PC-3 (cell line): ENCODE measurements at regions not wholly inside any gene's neighbourhood (a gene's known extent, or its start where the extent isn't known, plus 50 kb on each side); places are given as distances from the start of the nearest gene placed in this dataset.

Source experiments
- ATAC-seq: fragments of 200-7000 bp; cut with Tn5 transposase; 2 replicates; pipeline ENCODE4 v1.9.1; 2020; ENCODE audit warnings: mild to moderate bottlenecking, moderate library complexity
- BruUV-seq: library from RNA; stranded (reverse); fragments of 400-500 nt; replicated peaks from 2 replicates; lab custom pipeline; 2021; lab: Mats Ljungman, UMichigan
- CTCF ChIA-PET: fragments of 300-600 bp; sonication (Branson Sonifier 250); formaldehyde crosslinking; loops from one replicate; lab custom pipeline; 2022; ENCODE audit warnings: antibody characterized with exemption; lab: Charles Lee
- POLR2A ChIA-PET: fragments of 300-600 bp; sonication (Branson Sonifier 250); formaldehyde crosslinking; loops from one replicate; lab custom pipeline; 2022; ENCODE audit warnings: antibody characterized with exemption; ENCODE audit not compliant: unreplicated experiment; lab: Charles Lee
- DNase-seq: peaks from one replicate; pipeline ENCODE4 v3.0.0-alpha.2; 2015
- H2AFZ ChIP-seq: fragments of 300-600 bp; sonication (generic); 2 replicates; pipeline ENCODE4 v1.6.0; 2016; ENCODE audit warnings: antibody characterized with exemption, low read length
- H3F3A ChIP-seq: fragments of 300-600 bp; sonication (generic); one replicate; pipeline ENCODE4 v1.6.0; 2017; ENCODE audit warnings: antibody characterized with exemption, low read length, control low read depth, mild to moderate bottlenecking; ENCODE audit not compliant: unreplicated experiment
- H3K27ac ChIP-seq: fragments of 300-600 bp; sonication (generic); 2 replicates; pipeline ENCODE4 v1.5.1; 2016; ENCODE audit warnings: mild to moderate bottlenecking, low read length
- H3K27me3 ChIP-seq: fragments of 300-600 bp; sonication (generic); 2 replicates; pipeline ENCODE4 v1.6.1; 2016; ENCODE audit warnings: low read length, mixed read lengths
- H3K36me3 ChIP-seq: fragments of 300-600 bp; sonication (generic); 2 replicates; pipeline ENCODE4 v1.6.1; 2016; ENCODE audit warnings: low read depth, mixed run types, low read length, mixed read lengths
- H3K4me1 ChIP-seq: fragments of 300-600 bp; sonication (generic); 2 replicates; pipeline ENCODE4 v1.5.1; 2016; ENCODE audit warnings: low read length; ENCODE audit not compliant: insufficient read depth
- H3K4me2 ChIP-seq: fragments of 300-600 bp; sonication (generic); 2 replicates; pipeline ENCODE4 v1.6.0; 2016; ENCODE audit warnings: low read length
- H3K4me3 ChIP-seq: fragments of 300-600 bp; sonication (generic); 2 replicates; pipeline ENCODE4 v1.5.1; 2016; ENCODE audit warnings: mild to moderate bottlenecking, low read length, mixed read lengths
- H3K79me2 ChIP-seq: fragments of 300-600 bp; sonication (generic); 2 replicates; pipeline ENCODE4 v1.6.1; 2017; ENCODE audit warnings: low read length, mixed read lengths
- H3K9ac ChIP-seq: fragments of 300-600 bp; sonication (generic); 2 replicates; pipeline ENCODE4 v1.6.0; 2016; ENCODE audit warnings: mild to moderate bottlenecking, low read length
- H3K9me2 ChIP-seq: fragments of 300-600 bp; sonication (generic); replicated peaks from 2 replicates; pipeline ENCODE4 v1.6.1; 2016; ENCODE audit warnings: mixed run types, low read length, mixed read lengths
- H3K9me3 ChIP-seq: fragments of 300-600 bp; sonication (generic); 2 replicates; pipeline ENCODE4 v1.6.1; 2016; ENCODE audit warnings: low read length, mixed read lengths
- H4K20me1 ChIP-seq: fragments of 300-600 bp; sonication (generic); 2 replicates; pipeline ENCODE4 v1.6.1; 2016; ENCODE audit warnings: low read length, mixed read lengths
- EZH2 ChIP-seq: fragments of 300-600 bp; sonication (generic); IDR thresholded peaks from one replicate; pipeline ENCODE4 v1.6.1; 2017; ENCODE audit warnings: antibody characterized with exemption, mild to moderate bottlenecking, low read length; ENCODE audit not compliant: unreplicated experiment
- EZH2phosphoT487 ChIP-seq: fragments of 300-600 bp; sonication (generic); IDR thresholded peaks from 2 replicates; pipeline ENCODE4 v1.6.1; 2018; ENCODE audit warnings: mild to moderate bottlenecking, antibody characterized with exemption, low read length, borderline replicate concordance
- intact Hi-C: fragments of 100-400 bp; cut with micrococcal nuclease; formaldehyde crosslinking; loops from 2 replicates; pipeline ENCODE4 v1.9.0; 2023
- TF ChIP-seq, protein P1 (sequence below): fragments of 300-600 bp; sonication (generic); conservative IDR thresholded peaks from 2 replicates; pipeline ENCODE4 v1.5.1; 2017; ENCODE audit warnings: antibody characterized with exemption, low read depth, mild to moderate bottlenecking, low read length

DNA sequence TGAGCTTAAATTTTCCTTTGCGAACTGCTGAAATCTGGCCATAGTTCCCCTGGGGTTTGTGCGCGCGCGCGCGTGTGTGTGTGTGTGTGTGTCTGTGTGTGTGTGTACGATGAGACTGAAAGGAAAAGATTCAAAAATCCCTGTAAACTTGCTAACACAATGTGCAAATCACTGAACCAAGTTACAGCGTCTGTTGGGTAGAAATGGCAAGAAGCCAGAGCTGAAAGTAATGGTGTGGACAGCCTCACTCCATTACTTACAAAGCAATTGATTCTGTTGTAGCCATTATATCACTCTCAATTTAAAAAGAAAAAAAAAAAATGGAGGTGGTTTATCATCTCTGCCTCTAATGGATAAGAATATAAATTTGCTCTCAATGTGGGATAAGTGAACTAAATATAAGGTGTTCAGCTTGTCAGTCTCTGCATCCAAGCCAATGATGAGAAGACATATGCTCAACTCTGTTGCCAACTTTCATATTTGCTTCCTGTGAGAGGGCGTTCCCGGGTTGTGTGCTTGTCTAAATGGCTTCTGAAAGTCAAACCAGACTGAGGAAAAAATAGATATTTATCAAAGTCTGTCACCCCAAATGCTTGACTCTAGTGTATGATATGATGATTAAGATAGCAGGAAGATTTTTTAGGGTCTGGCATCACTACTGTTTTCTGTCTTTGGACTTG lies 422.2 kb downstream of the ZNF385D start:
- H3K4me3 ChIP-seq, result no peak overlapping the region
- H3K79me2 ChIP-seq, result no peaks in the 10 kb centered on the region
- H3K9me2 ChIP-seq, result no peaks in the 10 kb centered on the region
- no peaks in the 10 kb centered on the region for H4K20me1 ChIP-seq
- no peak overlapping the region for H3K27ac ChIP-seq
- H3K9me3 ChIP-seq, result no peaks in the 10 kb centered on the region
- intact Hi-C loops, result no loop called here
- no peak overlapping the region for H2AFZ ChIP-seq
- H3K27me3 ChIP-seq, result no peaks in the 10 kb centered on the region
- no peaks in the 10 kb centered on the region for H3K36me3 ChIP-seq
- no peak overlapping the region for H3K9ac ChIP-seq
- ATAC-seq, result no peak
- TF ChIP-seq, protein P1, sequence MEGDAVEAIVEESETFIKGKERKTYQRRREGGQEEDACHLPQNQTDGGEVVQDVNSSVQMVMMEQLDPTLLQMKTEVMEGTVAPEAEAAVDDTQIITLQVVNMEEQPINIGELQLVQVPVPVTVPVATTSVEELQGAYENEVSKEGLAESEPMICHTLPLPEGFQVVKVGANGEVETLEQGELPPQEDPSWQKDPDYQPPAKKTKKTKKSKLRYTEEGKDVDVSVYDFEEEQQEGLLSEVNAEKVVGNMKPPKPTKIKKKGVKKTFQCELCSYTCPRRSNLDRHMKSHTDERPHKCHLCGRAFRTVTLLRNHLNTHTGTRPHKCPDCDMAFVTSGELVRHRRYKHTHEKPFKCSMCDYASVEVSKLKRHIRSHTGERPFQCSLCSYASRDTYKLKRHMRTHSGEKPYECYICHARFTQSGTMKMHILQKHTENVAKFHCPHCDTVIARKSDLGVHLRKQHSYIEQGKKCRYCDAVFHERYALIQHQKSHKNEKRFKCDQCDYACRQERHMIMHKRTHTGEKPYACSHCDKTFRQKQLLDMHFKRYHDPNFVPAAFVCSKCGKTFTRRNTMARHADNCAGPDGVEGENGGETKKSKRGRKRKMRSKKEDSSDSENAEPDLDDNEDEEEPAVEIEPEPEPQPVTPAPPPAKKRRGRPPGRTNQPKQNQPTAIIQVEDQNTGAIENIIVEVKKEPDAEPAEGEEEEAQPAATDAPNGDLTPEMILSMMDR, result no peak
- TF ChIP-seq EZH2, result no peak
- no peak for TF ChIP-seq EZH2phosphoT487
- H3F3A ChIP-seq, result no peaks in the 10 kb centered on the region
- DNase-seq, result no peak
- ChIA-PET POLR2A (no interaction called here), CTCF (no interaction called here)
- H3K4me2 ChIP-seq, result no peak overlapping the region
- BruUV-seq, result no TSS peak
- no peaks in the 10 kb centered on the region for H3K4me1 ChIP-seq

DNA sequence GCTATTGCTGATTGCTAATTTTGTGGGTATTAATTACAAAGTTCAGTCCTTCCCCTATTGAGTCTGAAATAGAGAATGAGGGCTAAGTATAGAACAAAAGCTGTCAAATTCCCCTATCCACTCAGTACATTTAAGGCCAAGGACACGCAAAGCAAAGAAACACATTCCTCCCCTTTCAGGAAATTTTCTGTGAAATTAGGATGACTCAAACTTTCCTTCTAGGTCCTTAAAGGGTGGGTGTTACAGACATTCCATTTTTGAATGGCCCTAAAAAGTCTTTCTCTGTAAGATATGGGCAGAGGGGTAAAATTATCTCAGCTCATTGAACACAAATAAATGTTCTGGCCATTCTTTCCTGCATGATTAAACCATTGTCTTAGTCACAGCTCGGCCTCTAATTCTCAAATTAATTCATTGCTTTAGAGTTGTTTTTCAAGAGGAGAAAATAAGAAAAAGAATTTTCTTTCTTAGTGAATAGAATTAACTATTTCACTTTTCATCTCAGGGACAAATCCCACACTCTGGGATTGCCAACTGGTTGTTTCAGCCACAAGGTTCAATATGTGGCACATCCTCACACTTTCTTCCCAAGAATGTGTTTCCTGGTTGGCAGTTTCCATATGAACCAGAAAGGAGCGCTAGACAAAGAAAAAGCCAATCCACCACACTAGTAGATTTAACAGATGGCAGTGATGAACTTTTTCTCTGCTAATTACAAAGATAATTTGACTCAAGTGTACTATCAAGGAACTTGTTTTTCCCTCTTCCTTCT lies 424.1 kb downstream of the ZNF385D start:
- intact Hi-C loops, result no loop called here
- TF ChIP-seq EZH2phosphoT487 (no peak), EZH2 (no peak)
- TF ChIP-seq, protein P1, result no peak
- Histone ChIP-seq H3K79me2 (no peaks in the 10 kb centered on the region), H3K4me3 (no peak overlapping the region), H4K20me1 (no peaks in the 10 kb centered on the region), H3K36me3 (no peaks in the 10 kb centered on the region), H3K9me2 (no peaks in the 10 kb centered on the region), H3K4me2 (no peak overlapping the region), H3F3A (no peaks in the 10 kb centered on the region), H3K9me3 (no peaks in the 10 kb centered on the region), H3K27me3 (no peaks in the 10 kb centered on the region), H3K4me1 (no peaks in the 10 kb centered on the region), H3K9ac (no peak overlapping the region), H2AFZ (no peak overlapping the region), H3K27ac (no peak overlapping the region)
- DNase-seq (no peak), ATAC-seq (no peak)
- ChIA-PET CTCF (no interaction called here), POLR2A (no interaction called here)
- no TSS peak for BruUV-seq

DNA sequence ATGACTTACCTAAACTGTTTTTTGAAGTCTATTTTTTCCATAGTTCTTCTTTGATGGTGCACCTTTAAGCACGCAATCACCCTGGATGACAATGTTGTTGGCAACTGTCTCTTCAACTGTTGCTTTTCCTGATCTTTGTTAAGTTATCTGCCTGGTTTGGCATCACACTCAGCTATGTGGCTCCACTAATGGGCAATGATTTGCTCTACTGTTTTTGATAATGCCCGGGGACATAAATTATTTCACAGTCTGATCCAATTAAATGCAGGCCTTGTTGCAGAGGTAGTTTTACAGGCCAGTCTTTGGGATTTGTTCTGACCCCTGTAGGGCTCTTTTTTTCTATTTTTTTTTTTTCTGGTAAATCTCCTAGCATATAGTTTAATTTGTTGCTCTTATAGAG lies 436.3 kb downstream of the ZNF385D start:
- ATAC-seq (no peak), DNase-seq (no peak)
- H3K27ac ChIP-seq, result no peak overlapping the region
- H2AFZ ChIP-seq, result no peak overlapping the region
- BruUV-seq, result no TSS peak
- intact Hi-C loops, result no loop called here
- H4K20me1 ChIP-seq, result no peaks in the 10 kb centered on the region
- ChIA-PET CTCF (interaction anchor here (0.7 kb wide), 1 partner anchor 78 kb away, joined by 3 read pairs; no protein-coding TSS in a partner anchor), POLR2A (no interaction called here)
- no peaks in the 10 kb centered on the region for H3K9me2 ChIP-seq
- no peaks in the 10 kb centered on the region for H3F3A ChIP-seq
- no peak overlapping the region for H3K9ac ChIP-seq
- H3K4me2 ChIP-seq, result no peak overlapping the region
- H3K79me2 ChIP-seq, result no peaks in the 10 kb centered on the region
- no peaks in the 10 kb centered on the region for H3K27me3 ChIP-seq
- no peaks in the 10 kb centered on the region for H3K36me3 ChIP-seq
- H3K4me1 ChIP-seq, result no peaks in the 10 kb centered on the region
- H3K9me3 ChIP-seq, result no peaks in the 10 kb centered on the region
- H3K4me3 ChIP-seq, result no peak overlapping the region
- TF ChIP-seq, protein P1, result no peak
- no peak for TF ChIP-seq EZH2phosphoT487
